NCI-H2107 treated with DMSO at 0.1 percent for 48 hours (cell line): ENCODE measurements at regions not wholly inside any gene's neighbourhood (a gene's known extent, or its start where the extent isn't known, plus 50 kb on each side); places are given as distances from the start of the nearest gene placed in this dataset.
"Not testable (repeated sequence)": the region's sequence is repeated elsewhere in the genome, so short reads cannot be mapped to it uniquely, and the experiment has no call there.

Experiments
- DNase-seq: peaks from one replicate; lab custom pipeline; 2025; ENCODE audit not compliant: unreplicated experiment; lab: John Stamatoyannopoulos, UW

DNA sequence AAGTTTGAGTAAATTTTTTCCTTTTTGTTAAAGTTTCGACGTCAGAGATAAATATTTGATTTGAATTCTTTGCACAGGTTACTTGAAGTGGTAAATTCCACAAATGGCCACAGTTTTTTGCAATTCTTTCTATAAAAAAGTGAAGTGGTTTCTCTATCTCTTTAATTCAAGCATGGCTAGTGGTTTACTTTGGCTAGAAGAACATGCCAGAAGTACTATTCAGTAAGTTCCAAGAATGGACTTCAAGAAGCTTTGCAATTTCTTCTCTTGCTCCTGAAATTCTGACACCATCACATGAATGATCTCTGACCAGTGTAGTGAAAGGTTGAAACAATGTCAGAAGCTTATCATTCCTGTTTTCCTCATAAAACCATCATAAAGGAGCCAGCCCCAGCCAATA lies 55.7 kb upstream of the RNPC3 start:
- DNase-seq: no peak

DNA sequence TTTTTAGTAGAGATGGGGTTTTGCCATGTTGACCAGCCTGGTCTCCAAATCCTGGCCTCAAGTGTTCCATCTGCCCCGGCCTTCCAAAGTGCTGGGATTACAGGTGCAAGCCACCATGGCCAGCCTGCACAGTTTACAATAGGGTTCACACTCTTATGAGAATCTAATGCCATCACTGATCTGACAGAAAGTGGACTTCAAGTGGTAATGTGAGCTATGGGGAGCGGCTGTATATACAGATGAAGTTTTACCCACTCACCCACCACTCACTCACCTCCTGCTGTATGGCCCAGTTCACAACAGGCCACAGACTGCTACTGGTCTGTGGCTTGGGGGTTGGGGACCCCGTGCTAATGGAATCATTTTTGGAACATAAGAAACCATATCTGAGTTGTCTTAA lies 58.4 kb upstream of the RNPC3 start:
- DNase-seq: no peak

DNA sequence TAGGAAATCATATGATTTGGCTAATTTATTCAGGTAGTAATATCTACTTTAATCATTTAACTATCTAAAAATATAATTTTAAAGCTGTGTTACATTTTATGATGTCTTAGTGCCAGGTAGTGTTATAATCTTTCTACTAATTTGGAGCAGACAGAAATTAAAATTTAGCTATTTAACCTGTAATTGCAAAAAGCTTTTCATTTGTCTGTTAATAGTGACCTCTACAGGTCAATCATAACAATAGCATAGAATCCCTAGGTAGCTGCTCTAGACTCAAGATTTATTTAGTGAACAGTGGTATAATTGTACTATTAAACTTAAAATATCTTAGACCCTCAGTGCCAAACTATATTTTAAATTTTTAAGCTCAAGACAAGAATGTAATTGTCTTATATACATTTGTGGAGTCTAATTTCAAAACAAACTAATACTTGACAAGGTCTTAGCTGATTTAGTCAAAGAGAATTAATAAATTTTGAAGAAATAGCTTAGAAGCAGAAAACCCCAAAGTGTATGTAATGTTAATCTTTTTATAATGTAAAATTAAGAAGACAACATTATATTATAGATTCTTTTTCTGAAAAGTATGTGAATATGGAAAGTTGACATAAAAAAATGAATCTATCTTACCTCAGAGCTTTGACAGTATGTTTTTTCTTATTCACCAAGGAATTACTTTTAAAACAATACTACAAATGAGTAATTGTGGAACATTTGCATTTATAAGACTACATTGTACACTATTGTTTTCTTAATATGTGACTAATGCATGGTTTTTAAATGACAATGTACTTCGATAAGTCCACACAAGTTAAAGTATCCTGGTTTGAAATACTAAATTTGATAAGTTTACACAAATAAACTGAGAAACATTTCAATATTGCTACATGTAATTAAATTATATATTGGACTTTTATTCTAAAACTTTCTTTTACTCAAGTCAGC lies 64.1 kb upstream of the RNPC3 start:
- peak; percentile 3 for DNase-seq

DNA sequence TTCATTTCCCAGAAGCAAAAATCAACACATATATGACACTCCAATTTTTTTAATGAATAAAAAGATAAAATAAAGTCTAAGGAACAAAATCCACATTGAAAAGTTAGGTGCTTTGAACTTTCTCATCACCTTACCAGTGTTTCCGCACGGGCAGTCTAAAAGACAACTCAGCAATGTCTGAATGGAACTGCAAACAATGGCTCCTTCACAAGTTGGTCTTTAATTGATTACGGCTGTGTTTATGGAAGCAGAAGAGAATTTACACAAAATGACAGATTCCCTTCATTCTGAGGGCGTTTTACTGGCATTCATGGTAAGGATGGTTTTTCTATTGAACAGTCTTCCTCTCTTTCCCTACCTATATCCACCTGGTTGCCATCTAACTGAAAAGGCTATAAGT lies 65.0 kb upstream of the RNPC3 start:
- no peak for DNase-seq

DNA sequence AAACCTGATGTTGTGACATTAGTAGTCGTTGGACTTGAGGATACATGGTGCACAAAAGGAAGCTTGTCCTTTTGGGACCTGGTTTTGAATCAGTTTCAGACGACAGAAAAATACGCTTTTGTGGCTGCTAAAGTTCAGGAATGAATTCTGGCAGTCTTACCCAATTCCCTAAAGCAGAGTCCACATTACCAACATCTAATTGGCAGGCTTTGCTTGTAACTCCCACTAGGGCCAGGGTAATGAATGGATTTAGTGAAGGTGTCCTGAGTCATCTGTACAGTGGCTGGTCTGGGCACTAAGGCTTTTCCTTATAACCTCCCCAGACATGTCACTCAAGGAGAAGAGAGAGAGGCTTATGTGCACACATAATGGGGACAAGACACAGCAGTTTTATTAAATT lies 66.2 kb upstream of the RNPC3 start:
- no peak for DNase-seq

DNA sequence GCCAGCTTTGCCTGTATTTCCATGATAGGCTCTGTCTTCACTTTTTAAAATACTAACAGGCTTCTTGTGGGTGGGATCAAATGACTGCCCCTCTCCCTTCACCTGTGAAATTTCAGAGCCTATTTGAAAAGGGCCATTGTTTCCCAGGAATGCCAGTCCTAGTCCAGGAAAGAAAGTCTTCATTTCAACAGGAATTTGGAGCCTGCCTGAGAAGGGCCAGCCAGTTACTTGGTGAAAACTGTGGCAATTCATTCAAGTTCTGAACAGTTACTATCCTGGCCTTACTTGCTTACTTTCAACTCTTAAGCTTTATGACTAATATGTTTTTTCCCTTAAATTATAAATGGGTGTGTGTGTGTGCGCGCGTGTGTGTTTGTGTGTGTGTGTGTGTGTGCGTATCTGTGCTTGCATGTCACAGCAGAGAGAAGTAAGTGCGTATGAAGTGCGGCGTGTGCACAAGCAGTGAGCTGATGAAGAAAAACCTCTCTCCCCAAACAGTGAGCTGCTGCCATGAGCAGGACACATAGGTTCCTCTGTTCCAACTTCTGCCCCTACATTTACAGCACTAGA lies 67.5 kb upstream of the RNPC3 start:
- no peak for DNase-seq

DNA sequence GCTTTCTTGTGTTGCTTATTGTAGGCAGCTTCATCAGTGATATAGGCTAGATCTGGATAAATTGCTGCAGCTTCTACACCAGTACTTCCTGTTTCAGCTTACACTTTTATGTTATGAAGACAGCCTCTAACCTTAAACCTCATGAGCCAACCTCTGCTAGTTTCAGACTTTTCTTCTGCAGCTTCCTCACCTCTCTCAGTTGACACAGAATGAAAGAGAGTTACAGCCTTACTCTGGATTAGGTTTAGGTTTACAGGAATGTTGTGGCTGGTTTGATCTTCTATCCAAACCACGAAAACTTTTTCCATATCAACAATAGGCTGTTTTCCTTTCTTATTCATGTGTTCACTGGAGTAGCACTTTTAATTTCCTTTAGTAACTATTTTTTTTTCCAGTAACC lies 76.9 kb upstream of the RNPC3 start:
- DNase-seq: no peak

DNA sequence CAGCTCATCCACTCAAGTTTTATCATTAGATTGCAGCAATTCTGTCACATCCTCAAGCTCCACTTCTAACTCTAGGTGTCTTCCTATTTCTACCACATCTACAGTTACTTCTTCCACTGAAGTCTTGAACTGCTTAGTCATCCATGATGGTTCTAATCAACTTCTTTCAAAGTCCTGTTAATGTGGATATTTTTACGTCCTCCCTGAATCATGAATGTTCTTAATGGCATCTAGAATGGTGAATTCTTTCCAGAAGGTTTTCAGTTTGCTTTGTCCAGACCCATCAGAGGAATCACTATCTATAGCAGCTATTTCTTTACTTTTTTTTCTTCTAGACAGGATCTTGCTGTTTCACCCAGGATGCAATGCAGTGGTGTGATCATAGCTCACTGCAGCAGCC lies 78.0 kb upstream of the RNPC3 start:
- no peak for DNase-seq

DNA sequence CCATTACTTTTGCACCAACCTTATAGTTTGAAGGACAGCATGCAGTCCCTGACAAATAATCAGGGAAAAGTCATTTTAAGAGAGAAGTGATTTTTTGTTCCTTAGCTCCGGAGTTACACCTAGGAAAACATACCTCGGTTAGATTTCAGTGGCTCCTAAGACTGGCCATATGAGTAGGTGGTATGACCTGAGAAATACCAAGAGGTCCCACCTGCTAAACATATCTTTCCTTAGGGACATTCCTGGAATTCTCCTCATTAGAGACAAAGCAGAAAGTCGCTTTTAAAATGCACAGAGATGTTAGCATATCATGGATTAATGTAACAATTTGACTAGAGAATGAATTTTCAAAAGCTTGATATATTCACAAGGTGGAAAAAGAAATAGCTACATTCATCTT lies 84.2 kb upstream of the RNPC3 start:
- no peak for DNase-seq

DNA sequence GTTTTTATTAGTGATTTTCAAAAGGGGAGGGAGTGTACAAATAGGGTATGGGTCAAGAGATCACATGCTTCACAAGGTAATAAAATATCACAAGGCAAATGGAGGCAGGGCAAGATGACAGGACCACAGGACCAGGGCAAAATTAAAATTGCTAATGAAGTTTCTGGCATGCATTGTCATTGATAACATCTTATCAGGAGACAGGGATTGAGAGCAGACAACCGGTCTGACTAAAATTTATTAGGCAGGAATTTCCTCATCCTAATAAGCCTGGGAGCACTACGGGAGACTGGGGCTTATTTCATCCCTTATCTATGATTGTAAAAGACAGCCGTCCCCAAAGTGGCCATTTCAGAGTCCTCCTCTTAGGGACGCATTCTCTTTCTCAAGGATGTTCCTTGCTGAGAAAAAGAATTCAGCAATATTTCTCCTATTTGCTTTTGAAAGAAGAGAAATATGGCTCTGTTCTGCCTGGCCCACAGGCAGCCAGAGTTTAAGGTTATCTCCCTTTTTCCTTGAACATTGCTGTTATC lies 88.9 kb upstream of the RNPC3 start:
- not testable (repeated sequence) for DNase-seq

DNA sequence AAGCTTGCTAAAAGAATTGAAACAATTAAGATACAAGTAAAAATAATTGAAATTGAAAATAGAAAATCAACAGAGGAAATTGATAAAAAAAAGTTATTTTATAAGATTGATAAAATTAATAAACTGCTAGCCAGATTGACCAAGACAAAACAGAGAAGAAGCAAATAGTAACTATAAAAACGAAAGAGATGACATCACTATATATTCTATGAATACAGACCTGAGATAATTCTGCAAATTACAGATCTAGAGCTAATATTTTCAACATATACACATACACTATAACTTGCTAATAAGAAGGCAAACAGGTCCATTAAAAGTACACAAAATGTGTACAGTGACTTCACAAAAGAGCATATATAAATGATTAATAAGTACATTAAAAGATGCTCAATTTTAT lies 90.1 kb upstream of the RNPC3 start:
- no peak for DNase-seq

DNA sequence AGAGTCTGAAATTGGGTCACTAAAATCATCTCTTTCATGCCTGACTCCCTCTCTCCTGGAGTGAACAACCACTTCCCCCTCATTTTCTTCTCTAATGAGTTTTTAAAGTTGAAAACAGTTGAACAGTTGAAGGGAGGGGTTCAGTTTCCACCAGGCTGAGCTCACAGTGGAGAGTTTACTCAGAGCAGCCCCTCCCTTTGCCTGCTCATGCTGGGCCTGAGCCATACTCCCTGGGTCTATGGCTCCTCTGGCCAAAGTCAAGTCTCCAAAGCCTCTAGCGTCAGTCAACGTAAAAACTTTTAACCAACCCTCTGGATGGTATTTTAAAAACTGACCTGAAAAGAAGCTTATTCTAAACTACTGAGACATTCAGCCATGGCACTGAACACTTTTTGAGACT lies 100.8 kb upstream of the RNPC3 start:
- no peak for DNase-seq

DNA sequence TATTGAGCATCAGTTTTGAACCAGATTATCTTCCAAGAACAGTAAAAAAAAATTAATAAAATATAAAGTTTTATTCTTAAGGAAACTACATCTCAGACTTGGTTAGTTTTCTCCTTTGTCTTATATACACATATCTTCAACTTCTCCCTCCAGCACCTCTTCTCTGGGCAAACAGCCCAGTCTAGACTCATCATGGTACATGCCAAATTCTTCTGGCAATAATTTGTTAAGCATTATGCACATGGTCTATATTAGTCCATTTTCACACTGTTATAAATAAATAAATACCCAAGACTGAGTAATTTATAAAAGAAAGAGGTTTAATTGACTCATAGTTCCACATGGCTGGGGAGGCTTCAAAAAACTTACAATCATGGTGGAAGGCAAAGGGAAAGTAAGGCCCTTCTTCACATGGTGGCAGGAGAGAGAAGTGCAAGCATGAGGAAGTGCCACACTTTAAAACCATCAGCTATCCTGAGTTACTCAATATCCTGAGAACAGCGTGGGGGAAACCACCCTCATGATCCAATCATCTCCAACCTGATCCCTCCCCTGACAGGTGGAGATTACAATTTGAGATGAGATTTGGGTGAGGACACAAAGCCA lies 108.7 kb upstream of the RNPC3 start:
- DNase-seq: no peak

DNA sequence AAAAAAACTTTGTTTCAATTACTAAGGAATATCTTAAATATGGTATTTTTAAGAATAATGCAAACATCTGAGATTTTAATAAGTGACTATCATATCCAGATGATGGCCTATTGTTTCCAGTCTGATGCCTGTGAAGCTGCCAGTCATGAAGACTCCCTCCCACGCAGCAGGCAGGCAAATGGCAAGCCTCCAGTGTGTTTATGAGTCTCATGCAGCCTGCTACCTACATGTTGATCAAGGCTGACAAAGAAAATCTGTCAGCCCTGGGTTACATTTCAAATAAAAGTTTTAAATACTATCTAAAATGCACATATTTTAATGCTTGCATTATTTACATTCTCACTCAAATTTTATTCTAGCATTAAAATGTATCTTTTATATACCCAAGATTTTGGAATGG lies 137.6 kb upstream of the RNPC3 start:
- DNase-seq: no peak

DNA sequence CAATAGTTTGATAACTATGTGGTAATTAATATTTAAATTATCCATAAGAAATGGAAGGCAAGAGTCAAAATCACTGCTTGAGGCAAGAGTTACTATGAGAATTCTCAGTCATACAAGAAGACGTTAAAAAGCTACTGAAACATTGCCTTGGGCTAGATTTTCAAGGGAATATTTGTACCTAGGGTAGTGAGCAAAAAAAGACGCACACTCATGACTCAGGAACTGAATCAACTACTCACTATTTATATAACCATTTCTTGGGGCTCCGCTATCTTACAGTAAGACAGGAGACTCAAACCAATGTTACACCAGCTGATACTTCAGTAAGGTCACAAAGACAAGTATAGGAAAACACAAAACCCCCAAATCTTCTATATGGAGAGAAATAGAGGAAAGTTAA lies 151.5 kb upstream of the RNPC3 start:
- no peak for DNase-seq

DNA sequence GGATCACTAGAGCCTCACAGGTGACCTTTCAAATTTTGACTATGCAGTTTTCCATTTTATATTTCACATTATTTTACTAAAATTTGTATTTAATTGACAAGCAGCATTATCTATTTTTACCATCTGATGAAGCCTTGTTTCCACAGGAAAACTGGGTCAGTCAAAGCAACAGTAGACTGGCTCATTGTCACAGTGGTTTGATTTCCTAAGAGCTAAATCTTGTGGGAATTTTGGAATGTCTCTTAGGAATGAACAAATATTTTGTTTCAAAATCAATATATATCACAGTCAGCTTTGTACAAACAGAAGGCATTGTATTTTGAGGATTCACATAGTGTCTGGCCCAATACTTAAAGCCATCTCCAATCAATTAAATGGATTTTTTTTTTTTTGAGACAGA lies 152.6 kb upstream of the RNPC3 start:
- no peak for DNase-seq

DNA sequence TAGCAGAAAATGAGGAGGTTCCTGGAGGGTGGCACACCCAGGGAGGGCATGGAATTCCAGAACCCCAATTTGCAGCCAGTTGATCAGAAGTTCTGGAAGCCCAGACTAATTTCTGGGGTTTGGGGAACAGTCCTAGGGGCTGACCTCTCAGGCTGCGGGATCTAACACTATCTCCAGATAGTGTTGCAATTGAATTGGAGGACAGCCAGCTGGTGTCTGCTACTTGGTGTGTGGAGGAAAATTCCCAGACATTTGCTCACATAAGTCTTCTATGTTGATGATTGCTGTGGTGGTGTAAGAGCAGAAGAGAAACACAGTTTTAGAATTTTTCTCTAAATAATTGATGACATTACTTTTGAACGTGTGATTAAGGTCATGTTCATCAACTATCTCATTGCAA lies 154.3 kb upstream of the RNPC3 start:
- no peak for DNase-seq

DNA sequence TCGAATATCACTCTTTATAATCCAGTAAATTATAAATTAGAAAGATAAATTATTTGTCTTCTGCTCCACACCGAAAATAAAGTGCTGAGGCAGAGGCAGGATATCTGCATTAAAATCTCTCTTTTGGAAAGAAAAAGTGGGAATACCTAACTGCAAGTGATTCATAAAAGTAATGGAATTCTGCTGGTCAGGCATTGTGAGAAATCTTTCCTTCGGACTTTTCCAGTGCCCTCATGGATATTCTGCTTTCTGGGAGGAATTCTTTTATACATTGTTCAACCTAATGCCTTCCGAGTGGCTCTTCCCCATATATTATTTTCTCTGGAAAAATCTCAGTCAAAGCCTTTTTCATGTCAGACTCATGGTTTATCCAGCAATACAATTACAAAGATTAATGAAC lies 158.3 kb upstream of the RNPC3 start:
- DNase-seq: no peak

DNA sequence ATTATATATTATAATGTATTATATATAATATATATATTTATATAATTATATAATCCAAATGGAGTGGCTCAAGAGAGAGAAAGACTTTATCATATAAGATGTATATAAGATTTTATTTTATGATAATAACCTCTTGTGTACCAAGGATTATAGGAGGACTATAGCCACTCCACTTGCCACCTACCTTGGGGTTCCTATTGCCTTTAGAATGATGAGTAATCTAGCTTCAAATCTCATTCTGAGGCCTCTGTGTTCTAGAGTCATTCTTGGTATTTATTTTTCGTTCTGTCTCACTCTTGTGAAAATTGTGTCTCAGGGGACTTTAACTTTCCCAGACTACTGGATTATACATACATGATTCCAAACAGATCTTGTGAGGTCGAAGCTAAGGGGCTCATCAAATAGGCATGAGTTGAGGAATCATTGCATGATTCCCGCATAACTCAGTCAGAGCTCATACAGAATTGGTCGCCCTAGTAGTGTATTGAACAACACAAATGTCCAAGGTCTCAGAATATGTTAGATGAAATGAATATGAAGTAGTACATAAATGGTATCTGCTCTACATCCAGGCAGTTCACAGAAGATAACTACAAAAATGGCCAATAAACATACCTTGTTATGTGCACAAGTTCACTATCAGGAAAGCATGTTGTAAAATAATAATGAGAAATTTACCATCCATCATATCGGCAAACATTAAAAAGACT lies 159.5 kb upstream of the RNPC3 start:
- DNase-seq: no peak

DNA sequence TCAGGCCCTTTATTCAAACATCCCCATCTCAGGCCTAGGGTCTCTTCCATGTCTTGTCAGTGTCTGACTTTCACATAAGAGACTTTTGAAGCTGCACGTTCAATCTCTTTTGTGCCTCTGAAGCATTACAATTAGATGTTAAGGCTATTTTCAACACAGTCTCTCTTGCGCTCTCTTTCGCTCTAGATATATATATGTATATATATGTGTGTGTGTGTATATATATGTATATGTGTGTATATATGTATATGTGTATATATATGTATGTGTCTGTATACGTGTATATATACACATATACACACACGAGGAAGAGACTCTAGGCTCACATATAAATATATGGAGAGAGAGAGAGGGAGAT lies 162.5 kb upstream of the RNPC3 start:
- no peak for DNase-seq

DNA sequence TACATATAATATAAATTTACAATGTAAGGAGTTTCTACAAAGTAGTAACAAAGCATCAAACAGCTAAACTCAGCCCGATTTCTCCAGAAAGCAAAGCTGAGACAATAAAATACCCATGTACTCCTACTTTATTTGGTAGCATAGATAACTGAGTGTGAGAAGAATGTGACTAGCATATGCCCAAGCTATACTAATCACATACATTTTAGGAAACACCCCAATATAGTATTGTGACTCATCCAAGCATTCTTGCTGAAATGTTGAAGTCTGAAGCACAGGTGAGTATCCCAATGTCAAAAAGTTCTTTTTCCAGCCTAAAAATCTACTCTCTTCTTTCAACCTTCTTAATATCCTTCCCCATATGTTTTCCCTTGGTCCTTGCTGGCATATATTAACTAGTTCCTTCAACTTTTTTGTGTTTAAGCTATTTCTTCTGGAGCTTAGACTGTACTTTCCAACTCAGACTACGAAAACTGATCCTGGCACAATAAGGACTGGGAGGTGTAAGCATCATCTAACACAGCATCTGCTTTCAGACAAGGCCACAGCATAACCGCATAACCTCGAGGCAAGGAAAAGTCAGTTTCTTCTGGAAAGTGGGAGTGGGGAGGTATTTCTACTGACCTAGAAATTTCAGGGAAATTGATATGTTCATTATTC lies 163.0 kb upstream of the RNPC3 start:
- no peak for DNase-seq
